HepG2 (cell line): ENCODE measurements at regions not wholly inside any gene's neighbourhood (a gene's known extent, or its start where the extent isn't known, plus 50 kb on each side); places are given as distances from the start of the nearest gene placed in this dataset.

Experiments used
- ATAC-seq: fragments of 200-7000 bp; cut with Tn5 transposase; 3 replicates; pipeline ENCODE4 v1.9.1; 2020; ENCODE audit warnings: mild to moderate bottlenecking, moderate library complexity
- BruUV-seq: library from RNA; stranded (reverse); fragments of 400-500 nt; replicated peaks from 2 replicates; lab custom pipeline; 2021; lab: Mats Ljungman, UMichigan
- CTCF ChIA-PET: fragments of 300-600 bp; formaldehyde crosslinking; extraction: SDS; loops from one replicate; lab custom pipeline; 2021; ENCODE audit warnings: low total read pairs, inconsistent platforms, low intra/inter-chr PET ratio; lab: Yijun Ruan, JAX
- POLR2A ChIA-PET: fragments of 350-600 bp; sonication (Branson Sonifier 250); formaldehyde crosslinking; loops from one replicate; lab custom pipeline; 2020; ENCODE audit warnings: antibody characterized with exemption, inconsistent platforms; lab: Yijun Ruan, JAX
- DNase-seq: peaks from one replicate; pipeline ENCODE4 v3.0.0-alpha.2; 2015; ENCODE audit warnings: low spot score
- FAIRE-seq: peaks from 3 replicates; lab custom pipeline; 2011; peaks lifted over from hg19 to GRCh38; lab: Jason Lieb, UNC
- H2AFZ ChIP-seq: one replicate; pipeline ENCODE4 v1.6.1; 2011; ENCODE audit warnings: low read length, inconsistent platforms
- H3K27ac ChIP-seq: fragments of 300-600 bp; 3 replicates; pipeline ENCODE4 v1.8.0; 2011; ENCODE audit warnings: mixed run types, mild to moderate bottlenecking, mixed read lengths, low read length, inconsistent platforms; ENCODE audit not compliant: insufficient read depth; ENCODE audit errors: extremely low read length
- H3K27me3 ChIP-seq, 2 experiments: fragments of 200-600 bp in 1 of 2; 2 replicates in 1 of 2; 3 replicates in 1 of 2; pipeline versions ENCODE4 v1.6.0 to v1.8.0; 2011; ENCODE audit warnings: low read length in 2 of 2, mild to moderate bottlenecking in 2 of 2, moderate library complexity in 2 of 2, inconsistent platforms in 1 of 2; ENCODE audit not compliant: insufficient read depth in 2 of 2, control insufficient read depth in 1 of 2
- H3K36me3 ChIP-seq, 2 experiments: fragments of 200-600 bp in 1 of 2; replicated peaks in 1 of 2; 2 replicates in 1 of 2; 3 replicates in 1 of 2; pipeline versions ENCODE4 v1.5.1 to v1.8.0; 2011; ENCODE audit warnings: low read length in 2 of 2, inconsistent platforms in 1 of 2; ENCODE audit not compliant: insufficient read depth in 2 of 2, control insufficient read depth in 1 of 2
- H3K4me1 ChIP-seq: 2 replicates; pipeline ENCODE4 v1.5.1; 2012; ENCODE audit warnings: low read length, inconsistent platforms; ENCODE audit not compliant: insufficient read depth
- H3K4me2 ChIP-seq: 2 replicates; pipeline ENCODE4 v1.6.0; 2011; ENCODE audit warnings: low read depth, low read length, inconsistent platforms
- H3K4me3 ChIP-seq, 3 experiments: fragments of 200-600 bp in 1 of 3; sonication (generic), shearing (Covaris generic) in 1 of 3; replicated peaks in 1 of 3; 2 replicates each; pipeline ENCODE4 v1.5.1; 2011 to 2016; ENCODE audit warnings: low read length in 3 of 3, inconsistent platforms in 2 of 3, low read depth in 2 of 3, mild to moderate bottlenecking in 2 of 3, control low read depth in 1 of 3, mixed read lengths in 1 of 3; ENCODE audit not compliant: insufficient read depth in 1 of 3
- H3K79me2 ChIP-seq: one replicate; pipeline ENCODE4 v1.6.1; 2011; ENCODE audit warnings: low read length, inconsistent platforms; ENCODE audit not compliant: insufficient read depth
- H3K9ac ChIP-seq: 2 replicates; pipeline ENCODE4 v1.6.0; 2011; ENCODE audit warnings: mild to moderate bottlenecking, low read depth, low read length, inconsistent platforms; ENCODE audit not compliant: insufficient read depth
- H3K9me3 ChIP-seq: 2 replicates; pipeline ENCODE4 v1.5.1; 2012; ENCODE audit warnings: mild to moderate bottlenecking, low read length
- H4K20me1 ChIP-seq: 2 replicates; pipeline ENCODE4 v1.6.0; 2011; ENCODE audit warnings: inconsistent platforms, mild to moderate bottlenecking, low read length, moderate library complexity; ENCODE audit not compliant: insufficient read depth
- ARID4A ChIP-seq: sonication (generic); formaldehyde crosslinking; IDR thresholded peaks from 2 replicates; pipeline ENCODE4 v1.5.0; 2020; ENCODE audit warnings: mild to moderate bottlenecking, missing genetic modification reagents, borderline replicate concordance
- DNMT1 ChIP-seq: sonication (generic); formaldehyde crosslinking; IDR thresholded peaks from 2 replicates; pipeline ENCODE4 v1.5.1; 2020; ENCODE audit warnings: mild to moderate bottlenecking, missing genetic modification reagents
- HMGXB3 ChIP-seq: sonication (generic); formaldehyde crosslinking; IDR thresholded peaks from 2 replicates; pipeline ENCODE4 v1.4.0; 2020; ENCODE audit warnings: missing genetic modification reagents, borderline replicate concordance
- RBM22 ChIP-seq: fragments of 200-400 bp; formaldehyde crosslinking; optimal IDR thresholded peaks from 2 replicates; pipeline ENCODE3; 2017; ENCODE audit warnings: mild to moderate bottlenecking, low read length, moderate library complexity
- ZBTB46 ChIP-seq: sonication (generic); formaldehyde crosslinking; IDR thresholded peaks from 2 replicates; pipeline ENCODE4 v1.4.0; 2020; ENCODE audit warnings: mild to moderate bottlenecking, missing genetic modification reagents, borderline replicate concordance
- ZNF20 ChIP-seq: sonication (generic); formaldehyde crosslinking; IDR thresholded peaks from 2 replicates; pipeline ENCODE4 v1.4.0; 2020; ENCODE audit warnings: mild to moderate bottlenecking, moderate library complexity, missing genetic modification reagents
- WGBS: methylation state at CpG from one replicate; pipeline ENCODE4 v1.1.6; 2017; ENCODE audit warnings: low lambda C conversion rate; 5-methylcytosine and 5-hydroxymethylcytosine counted together
- in situ Hi-C: cut with HindIII; loops from 2 replicates; pipeline ENCODE4 v1.10.0; 2017; ENCODE audit warnings: low pct_unique_long_range_greater_than_20kb; ENCODE audit not compliant: extremely low pct_ligation_motif_present
- intact Hi-C: fragments of 100-400 bp; cut with micrococcal nuclease; formaldehyde crosslinking; loops from one replicate; pipeline ENCODE4 v1.10.0; 2022; ENCODE audit not compliant: unreplicated experiment

- no peak for TF ChIP-seq ZBTB46 (CRISPR knock-in tag)
- no peak for TF ChIP-seq DNMT1
- TF ChIP-seq RBM22: no peak
Observed at GRCh38 chr9:1869843-1870242, 145.3 kb upstream of the SMARCA2 start (continued).

DNA sequence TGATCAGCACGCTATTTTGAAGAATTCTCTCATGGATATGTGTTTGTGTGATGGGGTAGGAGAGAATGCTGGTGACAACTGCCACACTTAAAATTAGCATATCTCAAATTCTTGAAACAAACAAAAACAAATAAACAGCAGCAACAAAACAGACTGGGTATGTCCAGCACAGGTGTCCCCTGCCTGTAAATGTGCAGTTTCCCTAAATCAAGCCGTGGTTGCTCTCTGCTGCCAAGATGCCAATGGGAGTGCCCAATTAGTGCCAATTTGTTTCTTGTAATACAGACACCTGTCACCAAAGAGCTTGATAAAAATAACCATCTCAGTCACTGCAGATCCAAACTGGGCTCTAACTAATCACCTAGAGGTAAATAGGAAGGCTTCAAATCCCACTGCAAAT lies 144.2 kb upstream of the SMARCA2 start:
- no peak for DNase-seq
- TF ChIP-seq HMGXB3 (CRISPR knock-in tag) (no peak), ARID4A (no peak), ZNF20 (no peak)
- TF ChIP-seq, all 625 proteins: peak for 0

More for the DNA sequence above, 144.2 kb upstream of the SMARCA2 start:
- in situ Hi-C loops: no loop called here
- no peaks in the 10 kb centered on the region for H3K9me3 ChIP-seq
- no peak overlapping the region for H3K4me2 ChIP-seq
- intact Hi-C loops: loop anchor here (1.0 to 5.0 kb wide), 2 partner anchors 216 to 411 kb away; no protein-coding TSS in a partner anchor
- no peak for FAIRE-seq
- H3K4me3 ChIP-seq: no peak overlapping the region
- H3K4me1 ChIP-seq: no peaks in the 10 kb centered on the region
- H3K27me3 ChIP-seq: peaks cover 0 to 2% of the 10 kb centered on the region in 2 experiments; a peak in 1 of 5 replicates
- ChIA-PET POLR2A (no interaction called here), CTCF (no interaction called here)
- no peak overlapping the region for H3K9ac ChIP-seq
- BruUV-seq: no TSS peak
- H4K20me1 ChIP-seq: no peaks in the 10 kb centered on the region
- ATAC-seq: no peak
- H3K79me2 ChIP-seq: no peaks in the 10 kb centered on the region
- no peak overlapping the region for H3K27ac ChIP-seq
- H2AFZ ChIP-seq: no peak overlapping the region
- no peaks in the 10 kb centered on the region for H3K36me3 ChIP-seq
- WGBS: 0% methylated on average over 2 of the region's 2 CpGs
